ENCODE measurements at regions not wholly inside any gene's neighbourhood (a gene's known extent, or its start where the extent isn't known, plus 50 kb on each side); places are given as distances from the start of the nearest gene placed in this dataset.

- TF ChIP-seq CTCF (IDR thresholded peaks at IDR 0.05; ENCODE audit: borderline replicate concordance, insufficient read depth, low read depth, low read length): no peak
- H3K4me3 ChIP-seq (ENCODE audit: low read depth, low read length): no peak overlapping the region
Observed at GRCh38 chr17:72423718-72424117, 302.9 kb downstream of the SOX9 start.

DNA sequence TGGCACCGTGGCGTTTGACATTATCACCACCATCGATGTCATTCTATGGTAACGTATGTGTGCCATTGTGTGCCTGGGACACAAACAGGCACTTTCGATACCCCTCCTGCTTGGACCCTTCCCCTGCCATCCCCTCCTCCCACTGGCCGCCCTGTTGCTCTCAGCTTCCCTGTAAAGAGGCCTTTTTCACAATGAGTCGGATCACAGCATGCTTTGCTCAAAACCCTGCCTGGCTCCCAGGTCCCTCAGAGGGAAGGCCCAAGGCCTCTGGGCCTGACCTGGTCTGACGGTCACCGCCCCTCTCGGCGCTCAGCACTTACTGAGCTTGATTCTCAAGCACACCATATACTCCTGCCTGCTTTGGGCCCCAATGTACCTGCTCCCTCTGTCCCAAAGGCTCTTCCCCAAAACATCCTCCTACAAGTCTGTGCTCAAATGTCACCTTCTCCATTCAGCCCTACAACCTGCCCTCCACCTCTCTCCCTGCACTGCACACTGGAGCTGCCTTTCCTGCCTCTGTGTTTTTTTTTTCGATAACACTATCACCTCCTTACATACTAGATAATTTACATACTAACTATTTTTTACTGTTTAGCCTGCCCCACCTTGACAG, 303.8 kb downstream of the SOX9 start:
- no peak overlapping the region for H3K4me3 ChIP-seq (ENCODE audit: low read depth, low read length)
- TF ChIP-seq CTCF (IDR thresholded peaks at IDR 0.05; ENCODE audit: borderline replicate concordance, insufficient read depth, low read depth, low read length): no peak

- no peak overlapping the region for H3K4me3 ChIP-seq (ENCODE audit: low read depth, low read length)
- no peak for TF ChIP-seq CTCF (IDR thresholded peaks at IDR 0.05; ENCODE audit: borderline replicate concordance, insufficient read depth, low read depth, low read length)
Observed at GRCh38 chr17:72425133-72425793, 304.4 kb downstream of the SOX9 start.

DNA sequence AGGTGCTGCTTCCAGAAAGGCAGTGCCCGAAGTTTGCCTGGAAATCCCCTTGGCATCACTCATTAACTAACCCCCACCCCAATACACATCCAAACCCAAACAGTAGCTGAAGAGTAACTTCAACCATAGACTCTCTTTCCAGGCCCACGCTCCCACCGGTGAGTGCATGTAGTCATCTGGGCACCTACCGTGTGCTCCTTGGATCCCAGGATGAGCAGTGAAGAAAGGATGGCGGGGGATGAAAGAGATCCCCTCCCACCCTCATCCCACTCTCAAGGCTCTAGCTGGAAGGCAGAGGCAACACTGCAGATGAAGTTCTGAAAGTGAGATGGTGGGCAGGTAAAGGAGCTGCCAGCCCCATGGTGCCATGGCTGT, 305.0 kb downstream of the SOX9 start:
- TF ChIP-seq CTCF (IDR thresholded peaks at IDR 0.05; ENCODE audit: borderline replicate concordance, insufficient read depth, low read depth, low read length): no peak
- H3K4me3 ChIP-seq (ENCODE audit: low read depth, low read length): no peak overlapping the region

- no peak for TF ChIP-seq CTCF (IDR thresholded peaks at IDR 0.05; ENCODE audit: borderline replicate concordance, insufficient read depth, low read depth, low read length)
- H3K4me3 ChIP-seq (ENCODE audit: low read depth, low read length): no peak overlapping the region
Observed at GRCh38 chr17:72426321-72426720, 305.5 kb downstream of the SOX9 start.

DNA sequence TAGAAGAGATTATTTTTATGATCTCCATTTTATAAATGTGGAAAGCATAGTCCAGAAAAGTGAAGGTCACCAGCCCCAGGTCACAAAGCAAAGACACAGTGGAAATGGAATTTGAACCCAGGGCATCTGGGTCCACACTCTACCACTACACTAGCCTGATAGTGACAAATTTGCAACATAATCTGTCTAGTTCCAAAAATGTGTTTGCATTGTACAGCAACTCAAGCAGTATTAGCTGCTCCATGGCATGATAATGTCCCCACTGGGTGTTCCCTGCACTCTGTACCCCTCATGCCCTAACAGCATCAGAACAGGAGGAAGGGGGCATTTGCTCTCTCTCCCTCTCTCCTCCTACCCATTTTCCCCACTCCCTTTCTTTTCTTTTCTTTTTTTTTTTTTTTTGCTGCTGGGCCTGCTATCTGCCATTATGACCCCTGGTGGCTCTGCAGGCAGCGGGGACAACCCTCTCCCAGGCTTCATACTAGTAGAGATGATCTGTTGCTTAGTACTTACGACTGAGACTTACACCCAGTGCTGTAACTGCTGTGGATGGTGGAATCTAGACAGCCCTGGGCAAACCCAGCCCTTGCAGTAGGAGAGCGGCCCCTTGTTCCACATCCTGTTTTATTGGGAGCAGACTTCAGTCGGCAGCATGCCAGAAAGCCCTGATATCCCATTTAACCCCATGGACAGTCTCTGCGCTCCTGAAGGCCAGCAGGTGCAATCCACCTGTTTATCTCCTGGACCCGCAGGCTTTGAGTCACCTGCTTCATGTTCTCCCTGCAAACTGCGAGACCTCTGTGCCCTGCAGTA, 306.3 kb downstream of the SOX9 start:
- H3K4me3 ChIP-seq (ENCODE audit: low read depth, low read length): no peak overlapping the region
- TF ChIP-seq CTCF (IDR thresholded peaks at IDR 0.05; ENCODE audit: borderline replicate concordance, insufficient read depth, low read depth, low read length): no peak
